ENCODE measurements at regions not wholly inside any gene's neighbourhood (a gene's known extent, or its start where the extent isn't known, plus 50 kb on each side); places are given as distances from the start of the nearest gene placed in this dataset.

DNA sequence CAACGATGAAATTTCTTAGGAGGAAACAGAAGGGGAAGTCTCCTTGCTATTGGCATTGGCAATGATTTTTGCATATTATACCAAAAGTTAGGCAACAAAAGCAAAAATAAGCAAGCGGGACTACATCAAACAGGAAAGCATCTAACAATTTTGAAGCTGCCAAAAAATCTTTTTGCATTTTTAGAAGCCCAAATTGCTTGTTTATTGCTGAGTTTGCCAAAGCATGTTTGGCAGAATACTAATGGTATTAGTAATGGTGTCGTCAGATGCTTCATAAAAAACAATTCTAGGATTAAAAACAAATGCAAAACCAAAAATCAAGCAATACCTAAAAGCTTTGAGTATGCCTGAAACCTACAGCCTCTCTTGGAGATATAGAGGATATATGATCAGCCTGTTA is 80.0 kb downstream of the GALR1 start:
- no peak for DNase-seq (ENCODE audit: low read depth, low spot score)

DNA sequence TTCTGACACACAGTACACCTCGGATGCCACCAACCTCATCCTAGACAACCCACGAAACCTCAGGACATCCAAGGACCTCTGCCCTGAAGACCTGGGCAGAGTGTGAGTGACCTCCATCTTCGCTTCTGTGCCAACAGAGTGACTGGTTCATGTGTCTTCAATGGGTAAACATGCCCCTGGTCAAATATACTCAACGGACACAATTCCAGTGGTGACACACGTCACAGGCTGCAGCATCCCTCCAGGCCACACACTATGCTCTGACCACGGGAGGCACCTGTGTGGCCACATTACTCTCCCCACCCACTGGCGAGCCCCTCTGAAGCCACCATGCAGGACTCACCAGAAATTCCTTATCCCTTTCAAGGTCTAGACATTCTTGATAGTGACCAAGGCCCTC is 85.2 kb downstream of the GALR1 start:
- no peak for DNase-seq (ENCODE audit: low read depth, low spot score)

DNA sequence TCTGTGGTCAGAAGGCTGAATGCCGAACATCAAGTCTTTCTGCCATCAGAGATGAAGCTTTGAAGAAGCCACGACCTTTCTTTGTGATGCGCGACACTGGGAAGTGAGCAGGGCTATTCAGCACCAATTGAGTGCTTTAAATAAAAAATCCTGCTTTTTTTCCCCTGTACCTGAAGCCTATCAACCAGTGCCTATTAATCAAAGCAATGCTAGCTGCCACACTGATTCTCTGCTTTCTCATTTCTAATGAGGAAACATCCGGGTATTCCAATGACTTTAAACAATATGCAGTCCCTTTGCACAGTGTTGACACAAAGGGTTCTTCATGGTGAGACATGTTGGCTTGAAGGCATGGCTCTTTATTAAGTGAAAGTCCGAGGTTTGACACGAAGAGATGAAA is 88.0 kb downstream of the GALR1 start:
- no peak for DNase-seq (ENCODE audit: low read depth, low spot score)

DNA sequence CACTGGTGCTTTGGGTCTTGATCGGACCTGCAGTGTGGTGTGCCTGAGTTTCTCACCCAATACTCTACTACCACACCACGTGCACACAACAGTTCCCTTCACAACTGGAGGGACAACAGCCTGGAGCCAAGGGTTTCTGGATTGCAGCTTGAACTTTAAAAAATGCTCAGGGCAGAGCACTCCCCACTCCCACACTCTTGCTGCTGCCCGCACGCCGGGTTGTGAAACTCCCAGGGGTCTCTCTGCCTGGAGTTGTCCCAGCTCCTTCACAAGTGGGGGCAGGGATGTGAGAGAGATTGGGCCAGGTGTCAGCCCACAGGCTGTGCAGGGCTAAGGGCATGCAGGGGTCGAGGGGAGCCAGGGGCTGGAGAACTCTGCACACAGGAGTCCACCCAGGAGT is 89.4 kb downstream of the GALR1 start:
- DNase-seq (ENCODE audit: low read depth, low spot score) = no peak

DNA sequence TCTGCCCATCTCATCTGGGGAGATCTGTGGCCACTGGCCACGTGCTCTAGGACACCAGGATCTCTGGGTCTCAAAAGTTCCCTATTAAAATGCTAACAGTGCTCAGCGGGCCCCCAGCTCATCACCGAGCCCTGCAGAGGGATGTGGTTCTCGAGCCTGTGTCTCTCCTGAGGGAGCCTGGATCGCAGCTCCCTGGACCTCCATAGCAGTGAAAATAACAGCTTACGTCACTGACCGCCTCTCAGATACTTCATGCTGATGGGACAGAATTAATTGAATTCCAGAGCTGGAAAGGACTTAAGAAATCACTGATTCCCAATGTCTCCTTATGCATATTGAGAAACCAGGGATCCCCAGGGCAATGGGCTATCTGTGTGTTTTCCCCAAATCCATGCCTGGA is 90.0 kb downstream of the GALR1 start:
- no peak for DNase-seq (ENCODE audit: low read depth, low spot score)

DNA sequence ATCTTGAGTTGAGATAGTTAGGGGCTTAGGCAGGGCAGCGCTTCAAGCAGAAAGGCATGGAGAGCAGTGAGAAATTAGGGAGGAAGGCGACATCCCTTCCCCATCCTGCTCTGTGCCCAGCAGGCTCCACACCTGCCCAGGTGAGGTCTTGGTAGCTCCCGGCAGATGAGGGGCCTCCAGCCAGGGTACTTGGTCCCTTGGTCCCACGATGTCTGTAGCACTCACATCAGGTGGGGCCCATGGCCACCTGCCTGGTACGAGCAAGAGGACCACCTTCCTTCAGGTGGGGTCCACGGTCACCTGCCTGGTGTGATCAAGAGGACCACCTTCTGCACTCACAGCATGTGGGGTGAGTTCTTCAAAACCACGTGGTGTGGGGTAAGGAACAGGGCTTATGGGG is 91.2 kb downstream of the GALR1 start:
- DNase-seq (ENCODE audit: low read depth, low spot score) = no peak

DNA sequence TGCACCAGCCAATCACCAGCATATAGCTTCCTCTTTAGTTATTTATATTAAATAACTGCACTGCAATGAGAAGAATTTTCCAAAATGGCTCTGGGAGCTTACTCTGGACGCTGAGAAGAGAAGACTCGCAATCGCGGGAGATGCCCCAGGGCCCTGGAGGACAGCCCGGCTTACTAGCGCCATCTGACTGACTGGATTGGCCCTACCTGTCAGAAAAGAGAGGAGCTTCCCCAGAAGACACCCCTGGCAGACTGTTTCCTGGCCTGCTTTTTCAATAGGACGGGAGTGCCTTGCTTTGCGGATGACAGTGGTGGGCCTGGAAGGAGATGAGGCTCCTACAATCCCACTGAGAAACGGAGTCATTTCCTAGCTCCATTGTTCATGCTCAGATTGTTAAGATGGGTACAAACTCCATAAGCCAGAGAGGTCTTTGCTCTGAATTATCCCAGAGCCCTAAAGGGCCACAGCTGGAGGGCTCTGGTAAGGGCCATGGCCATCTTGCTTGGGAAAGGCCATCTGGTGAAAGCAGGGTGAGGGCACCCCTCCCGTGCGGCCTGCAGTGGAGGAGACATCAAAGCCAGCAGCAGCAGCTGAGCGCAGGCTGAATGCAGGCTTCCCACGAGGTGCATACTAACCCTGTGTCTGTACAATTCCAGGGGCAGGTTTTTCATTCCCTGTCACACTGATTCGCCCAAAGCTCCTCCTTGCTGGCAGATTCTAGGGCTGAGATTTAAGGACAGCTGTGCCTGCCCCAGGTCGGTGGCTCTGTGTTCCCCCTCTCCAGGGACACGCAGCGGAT is 92.1 kb downstream of the GALR1 start:
- DNase-seq (ENCODE audit: low read depth, low spot score) = no peak

DNA sequence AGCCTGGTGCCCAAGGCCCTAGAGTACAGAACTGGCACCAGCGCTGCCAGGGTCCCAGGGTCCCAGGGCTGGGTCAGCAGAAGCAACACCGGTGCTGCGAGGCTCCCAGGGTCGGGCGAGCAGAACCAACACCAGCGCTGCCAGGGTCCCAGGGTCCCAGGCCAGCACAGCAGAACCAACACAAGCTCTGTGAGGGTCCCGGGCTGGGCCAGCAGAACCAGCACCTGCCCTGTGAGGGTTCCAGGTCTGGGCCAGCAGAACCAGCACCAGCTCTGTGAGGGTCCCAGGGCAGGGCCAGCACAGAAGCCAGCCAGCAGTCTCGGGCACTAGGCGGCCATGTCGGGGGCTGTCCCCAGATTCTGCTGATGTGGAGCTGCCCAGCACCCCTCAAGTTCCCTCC is 93.1 kb downstream of the GALR1 start:
- DNase-seq (ENCODE audit: low read depth, low spot score) = no peak

DNA sequence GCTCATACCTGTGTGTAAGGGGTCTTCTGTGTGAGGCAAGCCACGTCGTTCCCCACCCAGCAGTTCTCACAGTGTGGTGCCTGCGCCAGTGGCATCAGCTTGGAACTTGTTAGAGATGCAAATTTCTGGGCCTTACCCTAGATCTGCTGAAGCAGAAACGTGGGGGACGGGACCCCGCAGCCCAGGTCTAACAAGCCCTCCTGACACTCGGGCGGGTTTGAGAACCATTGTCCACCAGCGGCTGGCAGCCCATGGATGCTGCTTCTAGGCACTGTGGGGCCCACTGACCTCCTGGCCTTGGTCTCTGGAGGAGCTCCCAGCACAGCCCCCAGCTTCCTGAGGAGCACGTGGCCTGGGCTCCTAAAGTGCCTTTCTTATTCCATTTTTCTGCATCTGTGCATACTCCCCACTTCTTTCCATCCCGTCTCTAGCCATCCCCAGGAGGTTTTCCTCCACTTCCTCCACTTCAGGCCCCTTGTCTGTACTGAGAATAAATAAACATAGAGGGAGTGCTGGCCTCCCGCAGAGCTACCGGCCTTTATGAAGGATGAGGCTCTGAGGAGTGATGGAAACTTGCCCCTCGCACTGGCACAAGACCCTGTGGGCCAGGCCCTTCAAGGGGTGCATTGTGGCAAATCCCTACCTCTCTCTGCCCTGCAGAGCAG is 94.3 kb downstream of the GALR1 start:
- no peak for DNase-seq (ENCODE audit: low read depth, low spot score)

DNA sequence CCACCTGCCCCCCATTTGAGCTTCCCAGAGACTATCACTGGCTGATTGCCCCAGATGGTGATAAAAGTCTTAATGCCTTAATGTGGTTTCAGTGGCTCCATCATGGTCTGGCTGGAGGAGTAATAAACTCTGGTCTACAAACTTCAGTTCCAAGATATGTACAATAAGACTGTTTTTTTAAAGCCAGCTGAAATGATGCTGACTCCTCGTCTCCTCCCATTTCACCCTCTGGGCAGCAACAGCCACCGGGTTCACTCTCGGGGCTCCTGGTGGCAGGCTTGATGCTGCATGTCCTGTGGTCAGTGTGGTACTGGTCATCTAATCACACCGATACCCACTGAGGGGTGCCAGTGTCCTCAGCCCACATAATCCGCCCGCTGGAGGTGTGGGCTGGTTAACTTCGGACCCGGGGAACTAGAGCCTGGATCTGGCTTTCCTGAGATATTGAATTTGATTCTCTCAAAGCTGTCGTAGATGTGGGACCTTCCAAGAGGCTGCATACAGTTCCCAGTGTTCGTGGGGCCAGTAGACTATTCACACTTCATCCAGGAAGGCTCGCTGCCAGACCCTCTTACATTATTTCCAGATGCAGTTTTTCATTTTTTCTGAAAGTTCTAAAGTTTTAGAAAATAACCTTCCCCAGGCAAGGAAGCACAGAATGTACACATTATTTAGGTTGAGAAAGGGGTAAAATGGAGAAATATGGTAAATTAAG is 95.3 kb downstream of the GALR1 start:
- no peak for DNase-seq (ENCODE audit: low read depth, low spot score)

DNA sequence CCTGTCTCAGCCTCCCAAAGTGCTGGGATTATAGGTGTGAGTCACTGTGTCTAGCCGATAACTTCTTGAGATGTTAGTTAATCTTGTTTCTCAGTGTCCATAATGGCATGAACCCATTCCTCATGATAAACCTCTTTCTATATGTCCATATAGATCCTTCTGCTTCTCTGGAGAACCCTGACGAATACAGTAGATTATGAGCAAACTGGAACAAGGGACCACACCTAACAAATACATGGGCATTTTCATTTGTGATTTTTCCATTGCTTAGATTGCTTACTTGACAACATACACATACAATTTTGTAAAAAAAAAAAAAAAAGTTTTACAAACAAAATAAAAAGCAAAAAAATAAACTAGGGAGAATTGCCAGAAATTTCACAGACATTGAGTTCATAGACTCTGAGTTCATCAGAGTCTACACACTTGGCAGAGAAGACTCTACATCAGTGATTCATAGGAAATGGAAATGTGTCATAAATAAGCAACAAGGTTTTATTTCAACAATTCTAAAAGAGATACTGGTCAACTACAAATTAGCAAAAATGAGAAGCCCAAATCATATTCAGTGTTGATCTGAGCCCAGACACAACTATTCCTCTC is 96.7 kb downstream of the GALR1 start:
- DNase-seq (ENCODE audit: low read depth, low spot score) = no peak

DNA sequence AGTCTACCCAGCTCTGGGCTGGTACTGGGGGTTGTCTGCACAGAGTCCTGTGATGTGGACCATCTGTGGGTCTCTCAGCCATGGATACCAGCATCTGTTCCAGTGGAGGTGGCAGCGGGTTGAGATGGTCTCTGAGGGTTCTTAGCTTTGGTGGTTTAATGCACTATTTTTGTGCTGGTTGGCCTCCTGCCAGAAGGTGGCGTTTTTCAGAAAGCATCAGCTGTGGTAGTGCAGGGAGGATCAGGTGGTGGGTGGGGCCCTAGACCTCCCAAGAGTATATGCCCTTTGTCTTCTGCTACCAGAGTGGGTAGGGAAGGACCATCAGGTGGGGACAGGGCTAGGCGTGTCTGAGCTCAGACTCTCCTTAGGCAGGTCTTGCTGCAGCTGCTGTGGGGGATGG is 103.7 kb downstream of the GALR1 start:
- peak; percentile 40 for DNase-seq (ENCODE audit: low read depth, low spot score)

DNA sequence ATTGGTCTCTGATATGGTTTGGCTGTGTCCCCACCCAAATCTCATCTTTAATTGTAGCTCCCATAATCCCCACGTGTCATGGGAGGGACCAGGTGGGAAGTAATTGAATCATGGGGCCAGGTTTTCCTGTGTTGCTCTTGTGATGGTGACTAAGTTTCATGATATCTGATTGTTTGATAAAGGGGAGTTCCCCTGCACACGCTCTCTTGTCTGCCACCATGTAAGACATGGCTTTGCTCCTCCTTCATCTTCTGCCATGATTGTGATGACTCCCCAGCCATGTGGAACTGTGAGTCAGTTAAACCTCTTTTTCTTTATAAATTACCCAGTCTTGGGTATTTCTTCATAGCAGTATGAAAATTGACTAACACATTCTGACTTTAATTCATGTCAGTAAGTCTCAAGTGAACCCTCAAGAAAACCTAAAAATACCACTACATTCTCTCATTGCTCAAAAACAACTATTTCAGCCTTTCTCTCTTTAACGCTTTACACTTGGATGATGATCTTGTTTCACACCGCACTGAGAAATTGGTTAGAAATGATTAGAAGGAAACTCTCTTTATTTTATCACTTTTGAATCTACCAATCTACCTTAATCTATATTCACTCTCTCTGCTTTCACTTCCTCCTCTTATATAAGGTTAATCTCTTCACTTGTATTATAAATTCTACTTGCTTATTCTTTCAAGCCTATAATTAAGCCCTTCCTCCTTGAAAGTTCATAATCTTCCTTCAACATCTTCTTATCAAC is 110.1 kb downstream of the GALR1 start:
- no peak for DNase-seq (ENCODE audit: low read depth, low spot score)

DNA sequence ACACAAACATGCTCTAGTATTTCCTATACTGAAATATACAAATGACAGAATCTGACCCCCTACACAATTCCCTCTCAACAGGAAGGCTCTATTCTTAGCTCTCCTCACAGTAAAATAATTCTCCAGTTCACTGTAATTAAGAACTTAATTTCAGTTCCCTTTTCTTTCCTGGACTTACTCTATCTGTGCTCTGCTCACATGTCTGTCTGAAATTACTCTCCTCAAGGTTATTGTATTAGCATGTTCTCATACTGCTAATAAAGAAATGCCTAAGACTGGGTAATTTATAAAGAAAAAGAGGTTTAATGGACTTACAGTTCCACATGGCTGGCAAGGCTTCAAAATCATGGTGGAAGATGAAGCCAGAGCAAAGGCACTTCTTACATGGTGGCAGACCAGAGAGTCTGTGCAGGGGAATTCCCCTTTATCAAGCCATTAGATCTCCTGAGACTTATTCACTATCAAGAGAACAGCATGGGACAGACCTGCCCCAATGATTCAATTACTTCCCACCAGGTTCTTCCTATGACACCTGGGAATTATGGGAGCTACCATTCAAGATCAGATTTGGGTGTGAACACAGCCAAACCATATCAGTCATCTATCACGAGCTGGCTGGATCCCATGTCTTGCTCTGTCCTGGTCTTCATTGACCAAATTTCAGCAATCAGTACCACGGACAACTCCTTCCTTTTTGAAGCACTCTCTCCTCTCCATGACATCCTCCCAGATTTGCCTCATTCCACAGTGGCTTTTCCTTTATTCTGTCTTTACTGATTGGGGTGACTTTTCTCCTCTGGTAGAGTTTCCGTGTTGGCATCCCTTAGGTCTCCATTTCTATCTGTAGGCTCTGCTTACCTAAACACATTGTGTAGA is 110.9 kb downstream of the GALR1 start:
- no peak for DNase-seq (ENCODE audit: low read depth, low spot score)

DNA sequence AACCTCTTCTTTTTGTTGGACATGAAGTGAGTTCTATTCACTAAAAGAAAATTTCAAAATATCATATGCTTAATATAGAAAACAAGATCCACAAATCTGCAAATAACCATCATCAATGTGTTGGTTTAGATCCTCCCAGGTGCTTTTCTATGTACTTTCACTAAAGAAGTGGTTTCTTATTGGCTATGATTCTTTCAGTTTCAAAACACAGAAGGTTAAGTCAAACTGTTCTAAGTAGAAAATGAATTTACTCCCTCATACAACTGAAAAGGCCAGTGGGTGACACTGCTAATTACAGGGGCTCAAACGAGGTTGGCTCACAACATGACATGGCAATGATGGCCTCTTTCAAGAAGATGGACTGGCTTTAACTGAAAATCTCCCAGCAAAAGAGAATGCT is 111.7 kb downstream of the GALR1 start:
- no peak for DNase-seq (ENCODE audit: low read depth, low spot score)

DNA sequence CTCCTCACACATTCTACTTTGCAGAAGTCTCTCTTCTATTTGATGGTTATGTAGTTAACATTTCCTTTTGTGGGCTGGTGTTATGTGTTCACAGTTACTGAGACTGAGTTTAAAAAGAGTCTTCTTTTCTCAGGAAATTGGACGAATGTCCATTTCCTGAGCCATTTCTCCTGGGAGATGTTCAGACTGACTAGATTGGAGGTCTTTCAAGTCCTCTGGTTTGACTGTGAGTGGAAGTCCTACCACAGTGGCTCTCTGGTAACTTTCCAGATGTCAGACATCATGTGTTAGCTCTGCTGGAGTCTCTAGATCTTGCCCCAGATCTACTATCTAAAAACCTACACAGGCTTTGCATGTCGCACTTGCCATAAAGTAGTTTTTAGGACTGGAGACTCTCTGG is 116.0 kb downstream of the GALR1 start:
- no peak for DNase-seq (ENCODE audit: low read depth, low spot score)

DNA sequence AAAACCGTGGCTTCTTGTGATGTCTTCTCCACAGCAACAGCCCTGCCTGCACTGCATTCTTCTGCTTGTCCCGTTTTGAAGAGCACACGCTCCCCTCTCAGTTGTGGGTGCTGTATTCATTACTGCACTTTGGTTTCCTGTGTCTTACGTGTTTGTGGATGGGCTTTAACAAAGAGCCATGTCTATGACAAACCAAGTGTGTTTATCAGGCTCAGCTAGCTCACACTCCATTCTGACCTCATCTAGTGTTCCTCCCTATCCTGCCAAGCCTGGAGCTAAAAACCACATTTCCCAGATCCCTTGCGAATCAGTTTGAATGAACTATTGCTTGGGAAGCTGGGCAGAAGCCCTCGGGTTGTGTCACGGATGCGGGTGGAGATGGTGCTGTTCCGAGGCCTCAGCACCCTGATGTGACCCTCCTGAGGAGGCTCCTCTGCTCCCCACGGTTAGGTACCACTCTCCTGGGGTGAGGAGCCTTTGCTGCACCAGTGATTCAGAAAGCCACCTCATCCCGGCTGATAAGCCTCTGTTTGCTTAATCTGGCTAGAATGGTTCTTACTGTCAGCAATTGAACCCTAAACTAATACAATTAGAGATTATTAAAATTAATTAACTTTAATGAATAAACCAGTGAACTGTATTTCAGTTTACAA is 116.5 kb downstream of the GALR1 start:
- DNase-seq (ENCODE audit: low read depth, low spot score) = no peak

DNA sequence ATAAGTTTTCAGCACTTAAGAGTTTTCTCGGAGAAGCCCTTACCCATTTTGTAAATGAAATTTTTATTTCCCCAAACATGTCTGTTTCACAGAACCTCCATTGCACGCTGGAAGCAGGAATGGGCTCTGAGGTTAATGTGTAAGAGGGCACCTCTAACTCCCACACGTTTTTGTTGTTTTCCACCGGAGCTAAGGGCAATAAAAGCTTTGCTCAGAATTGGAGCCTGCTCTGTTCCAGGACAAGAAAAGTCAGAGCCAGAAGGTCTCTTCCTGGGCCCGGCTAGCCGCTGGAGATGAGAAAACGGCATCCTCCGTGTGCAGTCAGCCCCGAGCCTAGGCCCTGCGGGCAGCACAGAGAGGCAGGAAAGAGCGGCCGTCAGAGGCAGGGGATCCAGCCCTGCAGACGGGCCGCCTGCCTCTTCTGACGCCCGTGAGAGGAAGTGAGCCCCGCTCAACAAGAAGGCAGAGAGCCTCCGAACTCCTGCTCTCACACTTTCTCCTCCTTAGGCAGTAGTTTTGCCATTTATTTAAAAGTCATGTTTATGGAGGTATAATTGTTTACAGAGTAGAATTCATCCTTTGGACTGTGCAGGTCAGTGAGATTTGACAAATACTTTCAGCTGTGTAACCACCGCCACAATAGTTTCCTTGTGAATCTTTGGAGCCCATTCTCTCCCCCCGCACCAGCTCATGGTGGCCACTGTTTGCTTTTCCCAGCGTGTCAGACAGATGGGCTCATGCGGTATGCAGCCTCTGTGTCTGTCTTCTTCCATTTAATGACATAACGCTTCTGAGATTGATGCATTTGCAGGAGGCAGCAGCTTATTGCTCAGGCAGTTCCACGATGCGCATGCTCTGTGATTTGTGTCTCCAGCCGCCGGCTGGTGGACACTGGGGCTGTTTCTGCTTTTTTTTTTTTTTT is 117.3 kb downstream of the GALR1 start:
- DNase-seq (ENCODE audit: low read depth, low spot score) = no peak

DNA sequence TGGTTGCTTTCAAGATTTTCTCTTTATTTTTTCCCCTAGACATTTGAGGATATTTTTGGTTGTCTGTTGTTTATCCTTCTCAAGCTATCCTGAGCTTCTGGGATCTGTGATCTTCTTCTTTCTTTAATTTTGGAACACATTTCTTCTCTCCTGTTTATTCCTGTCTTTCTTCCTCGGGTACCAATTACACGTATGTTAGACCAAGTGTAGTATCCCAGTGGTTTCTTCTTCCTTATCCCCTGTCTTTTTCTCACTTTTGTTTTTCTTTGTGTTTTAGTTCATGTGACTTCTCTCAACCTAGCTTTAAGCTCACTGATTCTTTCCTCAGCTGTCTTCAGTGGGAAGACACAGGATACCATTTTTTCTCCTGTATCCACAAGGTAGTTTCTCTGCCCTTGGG is 120.0 kb downstream of the GALR1 start:
- DNase-seq (ENCODE audit: low read depth, low spot score) = no peak

All from iPS DF 19.7 (cell line).